GM12891 (cell line): ENCODE measurements at regions not wholly inside any gene's neighbourhood (a gene's known extent, or its start where the extent isn't known, plus 50 kb on each side); places are given as distances from the start of the nearest gene placed in this dataset.

Experiments used
- POLR2A ChIP-seq: IDR thresholded peaks from 2 replicates; pipeline ENCODE4 v1.6.1; 2011; ENCODE audit warnings: low read depth, low read length, control low read depth
- POLR2AphosphoS5 ChIP-seq: IDR thresholded peaks from 2 replicates; pipeline ENCODE4 v1.6.1; 2011; ENCODE audit warnings: low read depth, low read length, control low read depth
- POU2F2 ChIP-seq: IDR thresholded peaks from 2 replicates; pipeline ENCODE4 v1.6.1; 2011; ENCODE audit warnings: low read depth, mild to moderate bottlenecking, control low read depth, low read length, moderate library complexity
- TAF1 ChIP-seq: IDR thresholded peaks from 2 replicates; pipeline ENCODE4 v1.6.1; 2011; ENCODE audit warnings: low read depth, low read length, control low read depth

GRCh38 chr3:67167481-67167880, 169.4 kb downstream of the KBTBD8 start:
- TF ChIP-seq POLR2A = no peak
- TF ChIP-seq TAF1 = no peak
- TF ChIP-seq POLR2AphosphoS5 = no peak
- no peak for TF ChIP-seq POU2F2
